HuH-7 (cell line): ENCODE measurements at regions not wholly inside any gene's neighbourhood (a gene's known extent, or its start where the extent isn't known, plus 50 kb on each side); places are given as distances from the start of the nearest gene placed in this dataset.
A peak's percentile ranks its signal among the peaks of the same experiment; 100 is the strongest.

Source experiments
- DNase-seq: peaks from one replicate; pipeline ENCODE4 v3.0.0; 2011; ENCODE audit warnings: low spot score

DNA sequence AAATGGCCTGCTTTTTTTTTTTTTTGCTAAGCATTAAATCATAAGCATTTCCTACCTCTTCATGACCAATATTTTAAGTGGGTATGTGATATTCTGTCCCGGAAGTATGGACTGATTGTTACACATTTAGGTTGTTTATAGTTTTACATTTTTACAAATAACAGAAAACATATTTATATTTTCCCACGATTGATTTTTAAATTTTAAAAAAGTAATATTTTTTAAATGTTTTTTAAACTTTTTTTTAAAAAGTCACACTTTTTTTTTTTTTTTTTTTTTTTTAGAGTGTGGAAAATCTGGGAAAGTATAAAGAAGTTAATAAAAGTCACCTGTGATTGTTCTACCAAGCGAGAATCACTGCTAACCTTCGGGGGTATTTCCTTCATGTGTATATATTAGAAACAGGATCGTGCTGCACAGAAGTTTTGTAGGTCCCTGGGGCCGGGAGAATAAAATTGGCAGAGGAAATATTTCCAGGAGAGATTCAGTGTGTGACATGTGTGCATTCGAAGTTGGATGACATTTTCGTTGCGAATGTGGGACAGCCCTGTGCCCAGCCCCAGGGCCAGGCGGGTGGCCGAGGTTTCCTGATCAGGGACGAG is 173.1 kb downstream of the CDC5L start:
- DNase-seq, result no peak

DNA sequence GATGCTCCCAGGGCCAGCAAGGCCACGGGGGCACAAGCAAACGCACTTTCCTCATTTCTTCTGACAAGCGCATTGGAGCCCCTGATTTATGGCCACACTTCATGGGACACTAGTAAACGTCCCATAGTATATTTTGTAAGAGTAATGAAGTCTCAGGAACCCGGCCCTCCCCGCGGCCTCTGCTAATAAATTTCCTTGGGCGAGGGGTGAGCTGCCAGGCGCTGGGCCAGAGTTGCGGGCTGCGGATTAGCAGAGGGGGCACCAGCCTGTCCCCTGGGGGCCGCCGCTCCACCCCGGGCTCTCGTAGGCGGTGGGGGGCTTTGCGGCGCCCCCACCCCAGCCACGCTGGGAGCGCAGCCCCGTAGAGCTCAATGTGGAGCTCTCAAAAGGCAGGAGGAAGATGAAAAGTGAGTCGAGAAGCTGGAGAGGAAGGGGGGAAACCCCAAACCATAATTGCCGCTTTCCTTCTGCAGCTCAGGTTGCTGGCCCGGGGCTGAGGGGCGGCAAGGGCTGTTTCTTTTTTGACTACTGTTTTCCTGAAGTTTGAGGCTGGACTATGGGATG is 173.6 kb downstream of the CDC5L start:
- no peak for DNase-seq

DNA sequence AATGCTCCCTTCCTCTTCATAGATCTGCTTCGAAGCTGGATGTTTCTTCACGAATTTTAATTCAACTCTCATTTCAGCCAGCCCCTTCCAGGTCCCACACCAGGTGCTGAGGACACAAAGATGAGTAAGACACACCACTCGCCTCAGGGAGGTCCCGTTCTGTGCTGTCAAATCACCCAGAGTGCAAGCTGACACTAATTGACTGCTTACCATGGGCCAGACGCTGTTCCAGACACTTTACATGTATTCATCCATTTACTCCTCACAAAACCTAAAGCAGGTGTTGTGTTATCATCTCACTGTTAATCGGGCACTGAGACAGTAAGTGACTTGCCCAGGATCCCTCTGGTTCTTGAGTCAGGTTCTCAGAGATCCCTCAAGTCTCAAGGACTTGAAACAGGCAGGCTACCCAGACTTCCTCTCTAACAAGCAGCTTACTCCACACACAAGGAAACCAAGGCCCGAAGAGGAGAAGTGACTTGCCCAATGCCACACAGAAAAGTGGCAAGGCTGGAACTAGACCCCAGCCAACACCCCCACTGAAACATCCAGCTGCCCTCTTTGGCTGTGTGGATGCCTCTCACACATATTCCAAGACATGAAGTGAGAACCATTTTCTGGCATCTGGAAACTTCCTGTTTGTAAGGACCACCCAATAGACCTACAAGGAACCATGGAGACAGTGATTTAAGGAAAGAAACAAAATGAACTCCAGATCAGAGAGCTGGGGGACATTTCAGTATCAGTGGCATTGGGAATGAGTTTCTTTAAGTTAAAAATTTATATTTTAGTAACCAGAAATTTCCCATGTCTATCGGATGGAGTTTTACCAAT is 174.5 kb downstream of the CDC5L start:
- no peak for DNase-seq

- DNase-seq, result no peak
Measured at GRCh38 chr6:44563397-44563796, 175.9 kb downstream of the CDC5L start.

- DNase-seq, result no peak
Measured at GRCh38 chr6:44564906-44565524, 177.5 kb downstream of the CDC5L start.

DNA sequence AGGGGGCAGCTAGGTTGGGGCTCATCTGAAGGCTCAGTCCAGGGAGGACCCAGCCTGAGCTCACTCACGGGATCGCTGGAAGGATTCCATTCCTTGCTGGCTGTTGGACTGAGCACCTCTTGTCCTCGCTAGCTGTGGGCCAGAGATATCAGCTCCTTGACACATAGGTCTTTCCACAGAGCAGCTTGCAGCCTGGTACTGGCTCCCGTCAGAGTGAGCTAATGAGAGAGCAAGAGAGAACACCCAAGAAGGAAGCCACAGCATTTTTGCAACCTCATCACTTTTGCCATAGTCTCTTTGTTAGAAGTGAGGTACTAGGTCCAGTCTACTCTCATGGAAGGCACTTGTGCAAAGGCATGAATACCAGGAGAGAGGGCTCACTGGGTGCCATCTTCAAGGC is 179.9 kb downstream of the CDC5L start:
- no peak for DNase-seq

- no peak for DNase-seq
Measured at GRCh38 chr6:44569131-44569530, 181.6 kb downstream of the CDC5L start.

- no peak for DNase-seq
Measured at GRCh38 chr6:44569931-44570385, 182.5 kb downstream of the CDC5L start.

DNA sequence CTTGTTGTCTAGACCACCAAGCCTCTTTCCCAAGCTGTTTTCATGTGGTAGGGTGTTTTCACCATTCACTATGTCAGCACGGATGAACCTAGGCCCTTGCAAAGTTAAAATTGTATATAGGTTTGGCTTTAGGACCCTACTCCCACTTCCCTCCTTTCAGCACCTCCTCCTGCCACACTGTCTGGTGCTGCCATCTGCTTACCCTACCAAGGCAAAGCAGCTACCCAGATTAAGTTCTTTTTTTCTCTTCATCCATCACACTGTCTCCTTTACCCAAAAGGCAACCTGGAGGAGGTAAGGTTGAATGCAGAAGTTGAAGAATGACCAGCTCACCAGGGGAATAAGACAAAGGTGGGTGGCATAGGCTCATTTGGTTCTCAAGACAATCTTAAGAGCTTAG is 184.0 kb downstream of the CDC5L start:
- no peak for DNase-seq

- no peak for DNase-seq
Measured at GRCh38 chr6:44572346-44572745, 184.8 kb downstream of the CDC5L start.

- no peak for DNase-seq
Measured at GRCh38 chr6:44575644-44576043, 188.1 kb downstream of the CDC5L start.

DNA sequence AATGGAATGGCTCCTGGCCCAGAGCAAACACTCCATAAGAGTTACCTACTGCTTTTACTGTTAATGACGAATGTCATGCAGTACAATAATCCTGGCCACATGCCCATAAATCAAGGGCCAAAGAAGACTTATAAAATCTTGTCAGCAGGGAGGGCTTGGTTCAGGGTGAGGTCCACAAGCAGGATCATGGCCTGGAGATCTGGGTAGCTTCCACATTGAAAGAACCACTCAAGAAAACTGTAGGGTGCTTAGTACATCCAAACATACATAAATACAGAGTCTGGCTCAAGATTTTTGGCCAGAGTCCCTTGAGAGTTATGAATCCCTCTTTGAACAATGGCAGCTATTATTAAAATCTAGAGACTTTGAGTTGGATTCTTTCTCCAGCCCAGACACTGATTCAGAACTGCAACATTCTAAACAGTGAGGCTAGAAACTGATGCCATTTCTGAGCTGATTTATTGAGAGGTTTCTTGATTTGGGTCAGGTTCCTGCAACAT is 188.7 kb downstream of the CDC5L start:
- no peak for DNase-seq

DNA sequence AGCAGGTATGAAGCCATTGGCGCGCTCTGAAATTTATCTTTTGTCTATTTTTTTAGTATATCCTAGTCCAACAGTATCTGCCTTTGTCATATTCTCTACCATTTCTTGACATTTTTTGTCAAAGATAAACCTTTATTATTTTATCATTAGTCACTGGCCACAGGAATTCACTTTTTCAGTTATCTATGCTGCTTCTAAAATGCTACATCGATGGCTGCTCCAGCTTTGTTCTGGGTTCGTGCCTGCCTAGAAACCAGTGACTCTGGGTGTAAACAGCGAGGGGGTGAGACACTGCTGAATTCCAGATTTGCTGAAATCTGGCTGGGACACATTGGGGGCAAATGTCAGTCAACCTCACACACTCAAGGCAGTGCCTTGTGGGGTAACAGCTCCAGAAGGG is 193.4 kb downstream of the CDC5L start:
- no peak for DNase-seq

DNA sequence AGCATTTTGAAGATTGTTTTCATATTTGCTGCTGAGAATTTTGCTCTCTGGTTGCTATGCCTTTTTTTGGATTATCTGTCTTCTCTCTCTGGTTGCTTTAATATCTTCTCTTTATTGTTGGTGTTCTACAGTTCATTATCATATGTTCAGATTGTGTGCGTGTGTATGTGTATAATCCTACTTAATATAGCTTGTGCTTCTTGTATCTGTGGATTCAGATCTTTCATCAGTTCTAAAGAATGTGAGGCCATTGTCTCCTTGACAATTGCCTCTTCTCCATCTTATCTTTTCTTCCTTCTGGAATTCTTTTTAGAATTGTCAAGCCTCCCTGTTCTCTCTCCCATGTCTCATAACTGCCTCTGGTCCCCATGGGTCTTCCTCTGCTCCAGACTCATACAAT is 195.4 kb downstream of the CDC5L start:
- DNase-seq, result no peak

GRCh38 chr6:44590471-44590870 is 203.0 kb downstream of the CDC5L start:
- DNase-seq, result no peak

DNA sequence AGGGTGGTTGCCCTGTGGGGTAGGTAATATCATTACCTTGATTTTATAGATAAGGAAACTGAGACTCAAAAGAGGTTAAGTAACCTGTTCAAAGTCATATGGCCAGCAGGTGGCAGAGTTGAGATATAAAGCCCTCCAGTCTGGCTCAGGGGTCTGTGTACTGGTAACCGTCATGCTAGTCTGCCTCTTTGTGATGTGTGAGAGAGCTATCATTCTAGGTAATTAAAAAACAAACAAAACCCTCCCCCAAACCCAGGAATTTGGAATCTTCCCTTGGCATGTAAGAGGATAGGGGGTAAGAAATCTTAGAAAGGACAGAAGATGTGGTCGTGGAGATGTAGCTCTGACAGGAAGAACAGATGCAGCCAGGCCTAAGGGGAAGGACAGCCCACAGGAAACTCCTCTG is 206.0 kb downstream of the CDC5L start:
- DNase-seq, result peak; percentile 45

GRCh38 chr6:44594481-44594880 is 207.0 kb downstream of the CDC5L start:
- DNase-seq, result no peak

DNA sequence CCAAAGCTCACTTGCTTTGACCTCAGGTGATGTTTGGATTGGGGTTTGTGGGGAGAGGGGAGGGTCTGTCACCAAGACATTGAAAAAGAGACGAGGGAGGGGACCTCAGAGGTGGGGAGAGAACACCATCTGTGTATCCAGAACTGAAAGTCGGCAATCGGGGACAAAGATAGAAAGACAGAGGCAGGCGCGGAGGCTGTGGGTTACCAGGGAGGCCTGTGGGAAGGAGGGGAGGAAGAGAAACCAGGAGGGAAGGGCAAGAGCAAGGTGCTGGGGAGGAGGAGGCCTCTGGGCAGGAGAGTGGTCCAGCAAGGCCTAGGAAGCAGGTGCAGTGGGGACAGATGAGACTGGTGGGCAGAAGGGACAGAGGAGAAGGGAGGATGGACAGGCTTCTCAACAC is 211.2 kb downstream of the CDC5L start:
- no peak for DNase-seq

GRCh38 chr6:44599672-44600071 is 212.2 kb downstream of the CDC5L start:
- DNase-seq, result no peak

DNA sequence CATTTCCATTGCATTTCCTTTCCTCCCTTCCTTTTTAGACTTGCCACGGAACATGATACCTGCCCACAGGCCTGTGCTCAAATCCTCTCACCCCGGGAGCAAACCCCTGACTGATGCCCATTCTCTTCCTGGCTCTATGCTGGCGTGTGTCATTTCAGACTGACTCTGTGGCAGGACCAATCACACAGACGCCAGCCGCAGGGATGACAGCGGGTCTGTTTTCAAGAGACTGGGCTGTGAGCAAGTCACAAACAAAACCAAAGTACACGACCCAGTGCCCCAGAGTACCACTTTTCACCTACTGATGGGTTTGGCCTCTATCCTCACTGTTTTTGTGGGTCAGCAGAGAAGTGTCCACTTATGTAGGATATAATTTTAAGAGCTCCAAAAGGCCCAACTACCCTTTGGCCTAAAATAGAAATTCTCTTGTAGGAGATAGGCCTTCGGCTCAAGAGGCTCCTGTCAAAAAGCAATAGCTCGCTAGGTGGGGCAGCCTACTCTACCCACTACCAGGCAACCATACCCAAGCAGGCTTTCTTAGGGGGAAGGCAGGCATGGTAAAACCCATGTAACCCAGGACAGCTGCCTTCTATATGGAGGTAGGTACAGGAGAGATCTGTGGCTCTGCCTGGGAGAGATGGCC is 215.7 kb downstream of the CDC5L start:
- DNase-seq, result no peak

GRCh38 chr6:44606504-44606903 is 219.0 kb downstream of the CDC5L start:
- DNase-seq, result no peak

- no peak for DNase-seq
Measured at GRCh38 chr6:44606976-44607375, 219.5 kb downstream of the CDC5L start.
